ENCODE measurements at regions not wholly inside any gene's neighbourhood (a gene's known extent, or its start where the extent isn't known, plus 50 kb on each side); places are given as distances from the start of the nearest gene placed in this dataset.

- TF ChIP-seq NFIC (IDR thresholded peaks at IDR 0.05; ENCODE audit: borderline replicate concordance), result no peak
- TF ChIP-seq CHD2 (IDR thresholded peaks at IDR 0.05; ENCODE audit: low read length, partially characterized antibody), result no peak
- TF ChIP-seq RCOR1 (IDR thresholded peaks at IDR 0.05; ENCODE audit: low read length), result no peak
- no peak for TF ChIP-seq CTCF (IDR thresholded peaks at IDR 0.05)
- TF ChIP-seq PBX3 (IDR thresholded peaks at IDR 0.05), result peak; percentile 15; the same call in 1 of the 2 replicates
- TF ChIP-seq MXI1 (IDR thresholded peaks at IDR 0.05; ENCODE audit: low read depth, low read length), result no peak
- no peak for TF ChIP-seq JUND (IDR thresholded peaks at IDR 0.05)
- TF ChIP-seq RAD21 (IDR thresholded peaks at IDR 0.05; ENCODE audit: low read length), result no peak
Measured at GRCh38 chr5:123719004-123719403, 207.0 kb downstream of the CSNK1G3 start.

Data from SK-N-SH (cell line).